Smooth muscle cell (in vitro differentiated cells): ENCODE measurements at regions not wholly inside any gene's neighbourhood (a gene's known extent, or its start where the extent isn't known, plus 50 kb on each side); places are given as distances from the start of the nearest gene placed in this dataset.
"Not testable (repeated sequence)": the region's sequence is repeated elsewhere in the genome, so short reads cannot be mapped to it uniquely, and the experiment has no call there.

Experiments used
- DNase-seq: peaks from one replicate; lab custom pipeline; 2025; ENCODE audit not compliant: unreplicated experiment; lab: John Stamatoyannopoulos, UW
- H2AFZ ChIP-seq: fragments of 200-600 bp; sonication (generic); 2 replicates; pipeline ENCODE4 v1.6.0; 2016; ENCODE audit warnings: antibody characterized with exemption, low read depth, mild to moderate bottlenecking
- H3F3A ChIP-seq: fragments of 200-600 bp; sonication (generic); 2 replicates; pipeline ENCODE4 v1.6.0; 2017; ENCODE audit warnings: antibody characterized with exemption, low read depth
- H3K27ac ChIP-seq: fragments of 200-600 bp; sonication (generic); 2 replicates; pipeline ENCODE4 v1.5.1; 2016; ENCODE audit warnings: low read depth, mild to moderate bottlenecking
- H3K27me3 ChIP-seq: fragments of 200-600 bp; sonication (generic); 2 replicates; pipeline ENCODE4 v1.6.1; 2016; ENCODE audit warnings: low read depth, mild to moderate bottlenecking
- H3K36me3 ChIP-seq: fragments of 200-600 bp; sonication (generic); 2 replicates; pipeline ENCODE4 v1.5.1; 2016; ENCODE audit warnings: low read depth
- H3K4me1 ChIP-seq: fragments of 200-600 bp; sonication (generic); 2 replicates; pipeline ENCODE4 v1.5.1; 2016; ENCODE audit warnings: low read depth
- H3K4me2 ChIP-seq: fragments of 200-600 bp; sonication (generic); 2 replicates; pipeline ENCODE4 v1.6.0; 2016; ENCODE audit warnings: mild to moderate bottlenecking
- H3K4me3 ChIP-seq: fragments of 200-600 bp; sonication (generic); 2 replicates; pipeline ENCODE4 v1.5.1; 2016; ENCODE audit warnings: mild to moderate bottlenecking
- H3K79me2 ChIP-seq: fragments of 200-600 bp; sonication (generic); 2 replicates; pipeline ENCODE4 v1.6.0; 2016; ENCODE audit warnings: low read depth, mild to moderate bottlenecking
- H3K9ac ChIP-seq: fragments of 200-600 bp; sonication (generic); 2 replicates; pipeline ENCODE4 v1.6.0; 2016; ENCODE audit warnings: low read depth
- H3K9me3 ChIP-seq: fragments of 200-600 bp; sonication (generic); replicated peaks from 2 replicates; pipeline ENCODE4 v1.5.1; 2016; ENCODE audit warnings: low read depth
- H4K20me1 ChIP-seq: fragments of 200-600 bp; sonication (generic); 2 replicates; pipeline ENCODE4 v1.6.0; 2016; ENCODE audit warnings: low read depth
- WGBS: methylation state at CpG from one replicate; pipeline ENCODE4 v1.1.7; 2016; ENCODE audit warnings: low lambda C conversion rate; 5-methylcytosine and 5-hydroxymethylcytosine counted together
- TF ChIP-seq, protein P1 (sequence below): fragments of 200-600 bp; sonication (generic); IDR thresholded peaks from 2 replicates; pipeline ENCODE4 v1.5.1; 2017; ENCODE audit warnings: borderline replicate concordance, mild to moderate bottlenecking, antibody characterized with exemption; ENCODE audit not compliant: insufficient read depth, poor library complexity, severe bottlenecking

DNA sequence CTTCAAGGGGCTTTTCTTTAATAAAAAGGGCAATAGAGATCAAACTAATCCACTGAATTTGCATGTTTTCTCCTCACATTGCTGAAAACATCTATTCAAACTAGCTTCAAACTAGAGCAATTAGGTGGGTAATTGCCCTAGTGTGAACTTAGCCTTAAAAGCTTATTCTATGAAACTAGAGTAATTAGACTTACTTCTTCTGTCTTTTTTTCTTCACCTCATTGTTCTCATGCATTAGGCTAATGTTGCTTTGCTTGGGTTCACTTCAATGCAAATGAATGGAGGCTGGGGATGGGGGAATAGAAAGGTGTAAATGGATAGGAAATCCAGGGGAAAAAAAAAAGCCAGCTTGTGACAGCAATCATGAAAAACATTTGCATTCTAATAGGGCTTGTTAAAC, 414.8 kb upstream of the LMO3 start:
- TF ChIP-seq, protein P1, sequence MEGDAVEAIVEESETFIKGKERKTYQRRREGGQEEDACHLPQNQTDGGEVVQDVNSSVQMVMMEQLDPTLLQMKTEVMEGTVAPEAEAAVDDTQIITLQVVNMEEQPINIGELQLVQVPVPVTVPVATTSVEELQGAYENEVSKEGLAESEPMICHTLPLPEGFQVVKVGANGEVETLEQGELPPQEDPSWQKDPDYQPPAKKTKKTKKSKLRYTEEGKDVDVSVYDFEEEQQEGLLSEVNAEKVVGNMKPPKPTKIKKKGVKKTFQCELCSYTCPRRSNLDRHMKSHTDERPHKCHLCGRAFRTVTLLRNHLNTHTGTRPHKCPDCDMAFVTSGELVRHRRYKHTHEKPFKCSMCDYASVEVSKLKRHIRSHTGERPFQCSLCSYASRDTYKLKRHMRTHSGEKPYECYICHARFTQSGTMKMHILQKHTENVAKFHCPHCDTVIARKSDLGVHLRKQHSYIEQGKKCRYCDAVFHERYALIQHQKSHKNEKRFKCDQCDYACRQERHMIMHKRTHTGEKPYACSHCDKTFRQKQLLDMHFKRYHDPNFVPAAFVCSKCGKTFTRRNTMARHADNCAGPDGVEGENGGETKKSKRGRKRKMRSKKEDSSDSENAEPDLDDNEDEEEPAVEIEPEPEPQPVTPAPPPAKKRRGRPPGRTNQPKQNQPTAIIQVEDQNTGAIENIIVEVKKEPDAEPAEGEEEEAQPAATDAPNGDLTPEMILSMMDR: no peak
- H3K27me3 ChIP-seq: peaks cover 7% of the 10 kb centered on the region
- H3K9me3 ChIP-seq: no peaks in the 10 kb centered on the region
- no peaks in the 10 kb centered on the region for H3F3A ChIP-seq
- H3K27ac ChIP-seq: no peak overlapping the region
- H3K4me3 ChIP-seq: no peak overlapping the region
- no peak for DNase-seq
- no peaks in the 10 kb centered on the region for H4K20me1 ChIP-seq
- no peak overlapping the region for H3K9ac ChIP-seq
- H3K4me2 ChIP-seq: no peak overlapping the region
- no peak overlapping the region for H2AFZ ChIP-seq
- H3K4me1 ChIP-seq: peaks cover 19% of the 10 kb centered on the region
- H3K36me3 ChIP-seq: no peaks in the 10 kb centered on the region
- no peaks in the 10 kb centered on the region for H3K79me2 ChIP-seq

DNA sequence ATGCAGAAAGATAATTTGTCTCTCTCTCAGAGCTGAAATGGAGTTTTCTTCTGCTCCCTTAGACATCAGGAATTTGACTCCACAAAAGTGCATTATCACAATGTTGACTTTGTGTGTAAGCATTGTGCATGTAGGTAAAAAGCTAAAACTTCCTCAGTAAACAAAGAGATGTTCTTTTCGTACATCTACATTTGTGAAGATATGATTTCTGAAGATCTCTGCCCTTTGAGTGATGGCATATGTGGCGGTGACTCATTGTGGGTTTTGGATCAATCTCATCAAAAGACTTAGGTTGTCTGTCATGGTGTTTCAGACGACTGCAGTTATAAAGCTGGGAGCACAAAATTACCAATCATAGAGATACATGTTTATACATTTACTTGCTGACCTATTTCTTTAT, 411.4 kb upstream of the LMO3 start:
- Histone ChIP-seq H3K27me3 (peaks cover 7% of the 10 kb centered on the region), H3K4me1 (peaks cover 19% of the 10 kb centered on the region), H2AFZ (no peak overlapping the region), H3K27ac (no peak overlapping the region), H3K9me3 (no peaks in the 10 kb centered on the region), H3K36me3 (no peaks in the 10 kb centered on the region), H3K4me2 (no peak overlapping the region), H3F3A (no peaks in the 10 kb centered on the region), H3K9ac (no peak overlapping the region), H3K4me3 (no peak overlapping the region), H4K20me1 (no peaks in the 10 kb centered on the region), H3K79me2 (no peaks in the 10 kb centered on the region)
- DNase-seq: no peak
- 78% methylated on average over 3 of the region's 3 CpGs for WGBS
- TF ChIP-seq, protein P1: no peak

DNA sequence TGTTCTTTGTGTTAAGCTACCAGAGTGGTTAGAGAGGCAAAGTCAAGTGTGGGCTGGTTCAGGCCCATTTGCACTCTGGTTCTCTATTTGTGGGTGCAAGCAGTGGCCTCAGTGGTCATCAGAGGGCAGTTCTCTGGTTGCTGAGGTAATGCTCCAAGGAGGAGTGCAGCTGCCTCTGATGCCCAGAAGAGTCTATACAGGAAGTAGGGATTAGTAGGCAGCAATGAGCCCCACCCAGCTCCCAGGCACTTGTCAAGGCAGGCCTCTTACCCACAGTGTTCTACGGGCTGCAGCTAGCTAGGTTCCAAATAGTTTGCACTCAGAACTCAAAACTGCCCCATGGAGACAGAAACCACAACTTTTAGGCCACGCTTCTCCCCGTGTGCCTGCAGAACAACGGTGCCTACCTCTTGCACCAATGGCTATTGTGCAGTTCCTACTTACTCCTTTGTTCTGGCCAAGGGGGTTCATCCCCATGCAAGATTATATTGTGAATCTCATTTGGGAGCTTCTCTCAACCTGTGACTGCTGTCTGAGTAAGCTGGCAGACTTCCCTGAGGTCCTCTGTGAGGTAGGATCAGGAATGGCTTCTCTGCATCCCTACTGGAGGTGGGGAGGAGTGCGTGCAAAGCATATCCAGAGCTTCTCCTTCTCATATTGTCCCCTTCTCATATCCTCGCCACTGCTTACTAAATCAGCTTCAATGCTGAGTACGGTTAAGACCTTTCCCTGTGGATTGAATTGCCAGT, 410.3 kb upstream of the LMO3 start:
- Histone ChIP-seq H3K4me1 (peaks cover 18% of the 10 kb centered on the region), H3K36me3 (no peaks in the 10 kb centered on the region), H3K4me3 (no peak overlapping the region), H3K9ac (no peak overlapping the region), H3F3A (no peaks in the 10 kb centered on the region), H3K4me2 (no peak overlapping the region), H2AFZ (no peak overlapping the region), H3K79me2 (no peaks in the 10 kb centered on the region), H4K20me1 (no peaks in the 10 kb centered on the region), H3K27me3 (peaks cover 7% of the 10 kb centered on the region), H3K9me3 (no peaks in the 10 kb centered on the region), H3K27ac (no peak overlapping the region)
- no peak for DNase-seq
- TF ChIP-seq, protein P1: no peak
- WGBS: 86% methylated on average over 7 of the region's 7 CpGs

DNA sequence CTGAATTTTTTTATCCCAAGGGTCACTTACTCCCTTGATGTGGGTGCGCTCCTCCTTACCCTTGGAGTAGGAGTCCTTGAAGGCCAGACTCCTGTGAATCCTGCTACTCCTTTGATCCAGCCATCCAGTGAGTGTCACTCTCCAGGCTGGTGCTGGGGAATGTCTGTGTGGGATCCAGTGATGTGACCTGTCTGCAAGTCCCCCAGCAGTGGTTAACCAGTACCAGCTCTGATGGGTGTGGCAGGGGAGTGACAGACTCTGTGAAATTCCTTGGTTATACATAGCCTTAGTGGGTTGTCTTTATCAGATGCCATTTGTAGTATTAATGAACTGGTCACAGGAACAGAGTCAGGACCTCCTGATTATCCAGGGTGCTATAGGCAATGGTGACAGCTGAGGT, 409.5 kb upstream of the LMO3 start:
- H3K4me2 ChIP-seq: no peak overlapping the region
- TF ChIP-seq, protein P1: no peak
- peaks cover 13% of the 10 kb centered on the region for H3K4me1 ChIP-seq
- H2AFZ ChIP-seq: no peak overlapping the region
- H3K27me3 ChIP-seq: peaks cover 4% of the 10 kb centered on the region
- no peaks in the 10 kb centered on the region for H3K9me3 ChIP-seq
- no peak overlapping the region for H3K9ac ChIP-seq
- no peak for DNase-seq
- no peaks in the 10 kb centered on the region for H3K36me3 ChIP-seq
- no peak overlapping the region for H3K27ac ChIP-seq
- H3K4me3 ChIP-seq: no peak overlapping the region
- WGBS: 100% methylated on average over 1 of the region's 1 CpG
- H3F3A ChIP-seq: no peaks in the 10 kb centered on the region
- no peaks in the 10 kb centered on the region for H4K20me1 ChIP-seq
- no peaks in the 10 kb centered on the region for H3K79me2 ChIP-seq

DNA sequence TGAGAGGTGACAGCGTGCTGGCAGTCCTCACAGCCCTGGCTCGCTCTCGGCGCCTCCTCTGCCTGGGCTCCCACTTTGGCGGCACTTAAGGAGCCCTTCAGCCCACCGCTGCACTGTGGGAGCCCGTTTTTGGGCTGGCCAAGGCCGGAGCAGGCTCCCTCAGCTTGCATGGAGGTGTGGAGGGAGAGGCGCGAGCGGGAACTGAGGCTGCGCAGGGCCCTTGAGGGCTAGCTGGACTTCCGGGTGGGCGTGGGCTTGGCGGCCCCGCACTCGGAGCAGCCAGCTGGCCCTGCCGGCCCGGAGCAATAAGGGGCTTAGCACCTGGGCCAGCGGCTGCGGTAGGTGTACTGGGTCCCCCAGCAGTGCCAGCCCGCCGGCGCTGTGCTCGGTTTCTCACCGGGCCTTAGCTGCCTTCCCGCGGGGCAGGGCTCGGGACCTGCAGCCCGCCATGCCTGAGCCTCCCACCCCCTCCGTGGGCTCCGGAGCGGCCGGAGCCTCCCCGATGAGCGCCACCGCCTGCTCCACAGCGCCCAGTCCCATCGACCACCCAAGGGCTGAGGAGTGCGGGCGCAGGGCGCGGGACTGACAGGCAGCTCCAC, 401.6 kb upstream of the LMO3 start:
- not testable (repeated sequence) for H3K9ac ChIP-seq, H3K4me2 ChIP-seq, H2AFZ ChIP-seq, H3K36me3 ChIP-seq, H3F3A ChIP-seq, H3K79me2 ChIP-seq, H3K4me1 ChIP-seq, H4K20me1 ChIP-seq, H3K27me3 ChIP-seq, H3K4me3 ChIP-seq, DNase-seq, H3K27ac ChIP-seq, H3K9me3 ChIP-seq
- WGBS: 98% methylated on average over 30 of the region's 43 CpGs
